Astrocyte of the cerebellum (primary cell): ENCODE measurements at regions not wholly inside any gene's neighbourhood (a gene's known extent, or its start where the extent isn't known, plus 50 kb on each side); places are given as distances from the start of the nearest gene placed in this dataset.

Experiments
- DNase-seq: peaks from one replicate; pipeline ENCODE4 v3.0.0-alpha.2; 2011; ENCODE audit warnings: low read depth
- H3K4me3 ChIP-seq: 2 replicates; pipeline ENCODE4 v1.5.1; 2011; ENCODE audit warnings: mild to moderate bottlenecking, low read depth, low read length, moderate library complexity
- CTCF ChIP-seq: IDR thresholded peaks from 2 replicates; pipeline ENCODE4 v1.5.1; 2012; ENCODE audit warnings: low read length, low read depth, moderate library complexity, mild to moderate bottlenecking; ENCODE audit errors: missing control alignments
- in situ Hi-C: cut with HindIII; loops from 2 replicates; pipeline ENCODE4 v1.10.0; 2017; ENCODE audit warnings: low sequenced_read_pairs

- DNase-seq: no peak
- no peak for TF ChIP-seq CTCF
Observed at GRCh38 chr11:134705858-134706257, 293.8 kb upstream of the B3GAT1 start.

GRCh38 chr11:134702827-134703226, 290.8 kb upstream of the B3GAT1 start:
- in situ Hi-C loops: no loop called here

More at GRCh38 chr11:134705858-134706257, 293.8 kb upstream of the B3GAT1 start:
- in situ Hi-C loops: no loop called here
- no peak overlapping the region for H3K4me3 ChIP-seq

GRCh38 chr11:134701564-134702165, 289.6 kb upstream of the B3GAT1 start:
- no peak for TF ChIP-seq CTCF
- H3K4me3 ChIP-seq: no peak overlapping the region
- in situ Hi-C loops: no loop called here
- DNase-seq: no peak

More at GRCh38 chr11:134702827-134703226, 290.8 kb upstream of the B3GAT1 start:
- no peak for DNase-seq
- TF ChIP-seq CTCF: no peak
- H3K4me3 ChIP-seq: no peak overlapping the region

- no peak overlapping the region for H3K4me3 ChIP-seq
- no peak for TF ChIP-seq CTCF
- in situ Hi-C loops: no loop called here
- DNase-seq: no peak
Observed at GRCh38 chr11:134700101-134700640, 288.1 kb upstream of the B3GAT1 start.

GRCh38 chr11:134696455-134696854, 284.4 kb upstream of the B3GAT1 start:
- no peak for DNase-seq
- no peak overlapping the region for H3K4me3 ChIP-seq
- in situ Hi-C loops: no loop called here
- no peak for TF ChIP-seq CTCF

GRCh38 chr11:134691985-134692384, 279.9 kb upstream of the B3GAT1 start:
- in situ Hi-C loops: no loop called here
- peak; percentile 3 for DNase-seq
- H3K4me3 ChIP-seq: no peak overlapping the region
- no peak for TF ChIP-seq CTCF
